Panc1 (cell line): ENCODE measurements at regions not wholly inside any gene's neighbourhood (a gene's known extent, or its start where the extent isn't known, plus 50 kb on each side); places are given as distances from the start of the nearest gene placed in this dataset.

ENCODE experiments used
- POLR2AphosphoS5 ChIP-seq: IDR thresholded peaks from 2 replicates; pipeline ENCODE4 v1.6.1; 2012; ENCODE audit warnings: mild to moderate bottlenecking, low read depth, low read length, moderate library complexity
- SIN3A ChIP-seq: IDR thresholded peaks from 2 replicates; pipeline ENCODE4 v1.6.1; 2012; ENCODE audit warnings: low read depth, mild to moderate bottlenecking, low read length, moderate library complexity, borderline replicate concordance; ENCODE audit not compliant: insufficient read depth
- TCF7L2 ChIP-seq: IDR thresholded peaks from 2 replicates; pipeline ENCODE4 v1.6.1; 2011; ENCODE audit warnings: mild to moderate bottlenecking, low read depth, low read length, inconsistent platforms
- TF ChIP-seq, protein P1 (sequence below): fragments of 450-650 bp; IDR thresholded peaks from 2 replicates; pipeline ENCODE4 v1.5.1; 2017; ENCODE audit warnings: mild to moderate bottlenecking
- TF ChIP-seq, protein P2 (sequence below), 2 experiments: IDR thresholded peaks; 2 replicates each; pipeline ENCODE4 v1.6.1; 2011 to 2012; ENCODE audit warnings: low read depth in 2 of 2, control low read depth in 1 of 2, low read length in 1 of 2, mild to moderate bottlenecking in 1 of 2, moderate library complexity in 1 of 2; ENCODE audit not compliant: insufficient read depth in 1 of 2

DNA sequence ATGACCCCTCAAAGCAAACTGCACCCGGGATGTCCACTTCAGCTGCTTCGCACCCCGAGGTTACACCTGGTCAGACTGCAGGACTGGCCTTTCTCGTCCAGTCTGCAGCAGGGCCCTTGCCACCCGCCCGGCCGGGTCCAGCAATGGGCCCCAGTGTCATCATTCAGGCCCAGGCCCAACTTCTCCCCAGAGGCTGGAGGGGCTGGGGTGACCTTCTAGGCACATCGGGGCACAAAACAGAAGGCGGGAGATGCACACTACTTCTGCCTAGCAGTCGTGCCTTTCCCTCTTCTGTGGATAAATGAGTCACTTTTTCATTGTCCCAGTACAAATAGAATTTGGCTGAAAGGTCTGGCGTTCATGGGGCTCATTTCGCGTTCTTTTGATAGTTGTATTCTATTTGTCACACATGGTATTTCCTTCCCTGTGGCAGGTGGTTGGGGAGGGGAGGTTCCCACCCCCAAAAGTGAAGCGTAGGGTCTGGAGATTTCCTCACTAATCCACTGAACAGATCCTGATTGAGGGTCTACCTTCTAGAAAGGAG lies 56.9 kb upstream of the ID2 start:
- TF ChIP-seq, protein P1, sequence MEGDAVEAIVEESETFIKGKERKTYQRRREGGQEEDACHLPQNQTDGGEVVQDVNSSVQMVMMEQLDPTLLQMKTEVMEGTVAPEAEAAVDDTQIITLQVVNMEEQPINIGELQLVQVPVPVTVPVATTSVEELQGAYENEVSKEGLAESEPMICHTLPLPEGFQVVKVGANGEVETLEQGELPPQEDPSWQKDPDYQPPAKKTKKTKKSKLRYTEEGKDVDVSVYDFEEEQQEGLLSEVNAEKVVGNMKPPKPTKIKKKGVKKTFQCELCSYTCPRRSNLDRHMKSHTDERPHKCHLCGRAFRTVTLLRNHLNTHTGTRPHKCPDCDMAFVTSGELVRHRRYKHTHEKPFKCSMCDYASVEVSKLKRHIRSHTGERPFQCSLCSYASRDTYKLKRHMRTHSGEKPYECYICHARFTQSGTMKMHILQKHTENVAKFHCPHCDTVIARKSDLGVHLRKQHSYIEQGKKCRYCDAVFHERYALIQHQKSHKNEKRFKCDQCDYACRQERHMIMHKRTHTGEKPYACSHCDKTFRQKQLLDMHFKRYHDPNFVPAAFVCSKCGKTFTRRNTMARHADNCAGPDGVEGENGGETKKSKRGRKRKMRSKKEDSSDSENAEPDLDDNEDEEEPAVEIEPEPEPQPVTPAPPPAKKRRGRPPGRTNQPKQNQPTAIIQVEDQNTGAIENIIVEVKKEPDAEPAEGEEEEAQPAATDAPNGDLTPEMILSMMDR = no peak
- TF ChIP-seq TCF7L2 (no peak), POLR2AphosphoS5 (no peak), SIN3A (no peak)
- TF ChIP-seq, protein P2, sequence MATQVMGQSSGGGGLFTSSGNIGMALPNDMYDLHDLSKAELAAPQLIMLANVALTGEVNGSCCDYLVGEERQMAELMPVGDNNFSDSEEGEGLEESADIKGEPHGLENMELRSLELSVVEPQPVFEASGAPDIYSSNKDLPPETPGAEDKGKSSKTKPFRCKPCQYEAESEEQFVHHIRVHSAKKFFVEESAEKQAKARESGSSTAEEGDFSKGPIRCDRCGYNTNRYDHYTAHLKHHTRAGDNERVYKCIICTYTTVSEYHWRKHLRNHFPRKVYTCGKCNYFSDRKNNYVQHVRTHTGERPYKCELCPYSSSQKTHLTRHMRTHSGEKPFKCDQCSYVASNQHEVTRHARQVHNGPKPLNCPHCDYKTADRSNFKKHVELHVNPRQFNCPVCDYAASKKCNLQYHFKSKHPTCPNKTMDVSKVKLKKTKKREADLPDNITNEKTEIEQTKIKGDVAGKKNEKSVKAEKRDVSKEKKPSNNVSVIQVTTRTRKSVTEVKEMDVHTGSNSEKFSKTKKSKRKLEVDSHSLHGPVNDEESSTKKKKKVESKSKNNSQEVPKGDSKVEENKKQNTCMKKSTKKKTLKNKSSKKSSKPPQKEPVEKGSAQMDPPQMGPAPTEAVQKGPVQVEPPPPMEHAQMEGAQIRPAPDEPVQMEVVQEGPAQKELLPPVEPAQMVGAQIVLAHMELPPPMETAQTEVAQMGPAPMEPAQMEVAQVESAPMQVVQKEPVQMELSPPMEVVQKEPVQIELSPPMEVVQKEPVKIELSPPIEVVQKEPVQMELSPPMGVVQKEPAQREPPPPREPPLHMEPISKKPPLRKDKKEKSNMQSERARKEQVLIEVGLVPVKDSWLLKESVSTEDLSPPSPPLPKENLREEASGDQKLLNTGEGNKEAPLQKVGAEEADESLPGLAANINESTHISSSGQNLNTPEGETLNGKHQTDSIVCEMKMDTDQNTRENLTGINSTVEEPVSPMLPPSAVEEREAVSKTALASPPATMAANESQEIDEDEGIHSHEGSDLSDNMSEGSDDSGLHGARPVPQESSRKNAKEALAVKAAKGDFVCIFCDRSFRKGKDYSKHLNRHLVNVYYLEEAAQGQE (IDR thresholded peaks at IDR 0.05; ENCODE audit: insufficient read depth in 1 of 2, low read depth in 2 of 2, low read length in 1 of 2) = no peak
